ENCODE measurements at regions not wholly inside any gene's neighbourhood (a gene's known extent, or its start where the extent isn't known, plus 50 kb on each side); places are given as distances from the start of the nearest gene placed in this dataset.

DNA sequence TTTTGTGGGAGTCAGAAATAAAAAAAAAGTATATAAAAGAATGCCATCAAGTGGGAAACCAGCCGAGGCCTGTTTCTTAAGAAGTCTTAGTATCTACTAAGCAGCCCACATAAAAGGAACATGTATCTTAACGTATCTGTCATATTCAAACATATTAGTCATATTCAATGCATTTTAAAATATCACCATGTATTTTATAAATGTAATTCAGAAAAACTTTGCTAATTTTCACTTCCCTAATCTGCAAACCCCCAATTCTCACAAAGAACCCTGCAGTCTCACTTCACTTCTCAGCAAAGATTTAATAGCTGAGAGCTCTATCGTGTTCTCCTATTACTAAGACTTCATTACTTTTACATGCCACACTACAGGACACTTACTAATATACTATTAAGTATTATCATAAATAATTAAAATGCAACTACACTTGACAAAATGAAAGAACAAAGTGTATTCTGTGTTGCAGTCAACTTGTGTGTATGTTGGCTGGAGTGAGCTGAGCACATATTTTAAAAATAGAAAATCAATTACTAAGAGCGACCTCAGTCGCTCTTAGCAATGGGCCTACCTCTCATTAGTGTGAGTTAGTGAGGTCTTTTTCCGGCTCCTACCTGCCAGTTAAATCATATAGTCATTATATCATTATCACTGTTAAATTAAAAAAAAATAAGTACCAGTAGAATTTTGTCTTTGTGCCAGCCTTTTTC, 484.3 kb downstream of the LMO4 start:
- no peaks in the 10 kb centered on the region for H3K36me3 Mint-ChIP-seq
- Histone ChIP-seq H3K4me1 (ENCODE audit: insufficient read depth, low read length) (no peaks in the 10 kb centered on the region), H3K9me3 (ENCODE audit: low read length) (no peaks in the 10 kb centered on the region), H3K27ac (ENCODE audit: low read depth, low read length) (no peak overlapping the region), H3K27me3 (ENCODE audit: insufficient read depth, low read length, poor library complexity, severe bottlenecking) (no peaks in the 10 kb centered on the region), H3K4me3 (ENCODE audit: low read length) (no peak overlapping the region), H3K36me3 (ENCODE audit: insufficient read depth, low read length) (no peaks in the 10 kb centered on the region)
- no peak for DNase-seq
- peaks cover 0 to 1% (median 0%) of the 10 kb centered on the region in 5 donors for H3K9me3 Mint-ChIP-seq
- H3K27ac Mint-ChIP-seq, result no peak overlapping the region
- no peaks in the 10 kb centered on the region for H3K4me1 Mint-ChIP-seq
- H3K27me3 Mint-ChIP-seq, result peaks cover 3 to 4% of the 10 kb centered on the region in 2 donors
- ChIA-PET CTCF (no interaction called here), POLR2A (no interaction called here)
- H3K4me3 Mint-ChIP-seq, result no peak overlapping the region

DNA sequence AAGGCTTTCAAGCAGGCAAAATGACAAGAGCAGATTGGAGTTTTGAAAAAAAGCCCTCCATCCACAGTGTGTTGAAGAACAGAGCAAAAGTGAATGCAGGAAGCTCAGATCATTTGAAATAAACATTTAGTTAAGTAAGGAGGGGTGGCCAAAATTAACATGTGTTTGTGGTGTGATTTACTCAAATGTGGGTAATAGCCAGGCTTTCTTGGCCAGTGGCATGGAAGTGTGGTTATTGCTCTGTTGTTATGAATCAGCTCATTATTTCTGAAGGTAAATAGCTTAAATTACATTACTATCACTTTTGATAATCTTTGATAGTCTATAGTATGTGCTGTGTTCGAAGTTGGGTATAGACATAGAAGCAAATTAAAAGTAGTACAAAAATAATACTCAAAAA, 485.9 kb downstream of the LMO4 start:
- Mint-ChIP-seq H3K27me3 (peaks cover 3 to 4% of the 10 kb centered on the region in 2 donors), H3K36me3 (no peaks in the 10 kb centered on the region), H3K27ac (no peak overlapping the region), H3K4me3 (no peak overlapping the region), H3K9me3 (peaks cover 0 to 4% (median 0%) of the 10 kb centered on the region in 5 donors), H3K4me1 (no peaks in the 10 kb centered on the region)
- DNase-seq, result no peak
- POLR2A ChIA-PET, result no interaction called here
- Histone ChIP-seq H3K27me3 (ENCODE audit: insufficient read depth, low read length, poor library complexity, severe bottlenecking) (no peaks in the 10 kb centered on the region), H3K27ac (ENCODE audit: low read depth, low read length) (no peak overlapping the region), H3K36me3 (ENCODE audit: insufficient read depth, low read length) (no peaks in the 10 kb centered on the region), H3K4me1 (ENCODE audit: insufficient read depth, low read length) (no peaks in the 10 kb centered on the region), H3K4me3 (ENCODE audit: low read length) (no peak overlapping the region), H3K9me3 (ENCODE audit: low read length) (no peaks in the 10 kb centered on the region)
- CTCF ChIA-PET, result no interaction called here

DNA sequence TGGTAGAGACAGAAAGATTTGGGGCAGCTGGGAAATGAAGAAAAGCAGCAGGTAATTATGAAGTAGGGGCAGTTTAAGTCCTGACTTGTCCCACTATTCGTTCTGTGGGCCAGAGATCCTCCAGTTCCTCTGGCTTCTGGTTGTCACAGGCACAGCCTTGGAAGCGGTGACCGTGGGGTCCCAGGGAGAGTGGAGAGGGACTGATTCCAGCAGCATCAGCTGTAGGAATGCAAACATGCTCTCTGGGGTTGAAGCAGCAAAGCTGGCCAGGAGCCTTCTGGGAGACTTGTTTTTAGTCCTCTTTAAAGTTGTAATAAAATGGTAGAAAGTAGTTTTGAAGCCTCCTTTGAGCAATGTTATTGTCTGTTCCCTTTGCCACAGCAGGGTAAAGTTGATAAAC, 488.0 kb downstream of the LMO4 start:
- POLR2A ChIA-PET, result no interaction called here

DNA sequence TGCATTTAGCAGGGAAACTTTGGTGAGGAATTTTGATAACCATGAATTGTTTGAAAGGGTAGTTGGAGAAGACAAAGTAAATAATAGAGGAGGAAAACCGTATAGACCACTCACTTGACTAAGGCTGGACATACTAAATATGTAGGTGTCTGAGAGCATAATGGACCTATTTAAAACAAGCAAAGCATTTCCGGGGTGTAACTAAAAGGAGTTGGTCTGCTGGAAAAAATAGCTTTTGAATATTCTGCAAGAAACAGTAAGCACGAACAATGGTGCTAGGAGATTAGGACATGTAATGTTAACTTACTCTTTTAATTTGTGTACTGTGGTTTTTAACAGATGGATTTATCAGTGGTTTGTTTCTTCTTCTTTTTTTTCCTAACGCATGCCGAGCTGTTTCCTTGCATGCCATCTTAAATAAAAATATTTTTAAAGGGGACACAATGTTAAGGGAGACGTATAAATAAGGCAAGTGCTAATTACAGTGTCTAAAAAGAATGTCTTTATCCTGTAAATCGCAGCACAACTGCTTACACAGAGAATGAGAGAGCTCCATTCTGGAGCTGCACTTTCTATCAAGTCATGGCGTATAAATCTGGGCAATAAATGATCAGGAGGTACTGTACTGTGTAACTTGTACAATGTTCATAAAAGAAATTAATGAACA, 492.1 kb downstream of the LMO4 start:
- no peak overlapping the region for H3K4me3 Mint-ChIP-seq
- POLR2A ChIA-PET, result no interaction called here
- no peaks in the 10 kb centered on the region for H3K4me1 Mint-ChIP-seq
- Histone ChIP-seq H3K27me3 (ENCODE audit: insufficient read depth, low read length, poor library complexity, severe bottlenecking) (no peaks in the 10 kb centered on the region), H3K4me3 (ENCODE audit: low read length) (no peak overlapping the region), H3K36me3 (ENCODE audit: insufficient read depth, low read length) (no peaks in the 10 kb centered on the region), H3K4me1 (ENCODE audit: insufficient read depth, low read length) (no peaks in the 10 kb centered on the region), H3K27ac (ENCODE audit: low read depth, low read length) (no peak overlapping the region), H3K9me3 (ENCODE audit: low read length) (no peaks in the 10 kb centered on the region)
- H3K9me3 Mint-ChIP-seq, result peaks cover 0 to 2% (median 0%) of the 10 kb centered on the region in 5 donors
- H3K27me3 Mint-ChIP-seq, result peaks cover 0 to 8% of the 10 kb centered on the region in 2 donors
- no peaks in the 10 kb centered on the region for H3K36me3 Mint-ChIP-seq
- H3K27ac Mint-ChIP-seq, result no peak overlapping the region
- DNase-seq, result no peak
- CTCF ChIA-PET, result interaction anchor here (1.1 kb wide), 1 partner anchor 15 kb away, joined by 3 read pairs; no protein-coding TSS in a partner anchor

More for the DNA sequence above, 488.0 kb downstream of the LMO4 start:
- Histone ChIP-seq H3K9me3 (ENCODE audit: low read length) (no peaks in the 10 kb centered on the region), H3K27ac (ENCODE audit: low read depth, low read length) (no peak overlapping the region), H3K4me3 (ENCODE audit: low read length) (no peak overlapping the region), H3K27me3 (ENCODE audit: insufficient read depth, low read length, poor library complexity, severe bottlenecking) (no peaks in the 10 kb centered on the region), H3K4me1 (ENCODE audit: insufficient read depth, low read length) (no peaks in the 10 kb centered on the region), H3K36me3 (ENCODE audit: insufficient read depth, low read length) (no peaks in the 10 kb centered on the region)
- Mint-ChIP-seq H3K9me3 (peaks cover 0 to 4% (median 0%) of the 10 kb centered on the region in 5 donors), H3K4me3 (no peak overlapping the region), H3K27ac (no peak overlapping the region), H3K4me1 (no peaks in the 10 kb centered on the region), H3K27me3 (peaks cover 3 to 4% of the 10 kb centered on the region in 2 donors), H3K36me3 (no peaks in the 10 kb centered on the region)
- no peak for DNase-seq
- CTCF ChIA-PET, result no interaction called here

DNA sequence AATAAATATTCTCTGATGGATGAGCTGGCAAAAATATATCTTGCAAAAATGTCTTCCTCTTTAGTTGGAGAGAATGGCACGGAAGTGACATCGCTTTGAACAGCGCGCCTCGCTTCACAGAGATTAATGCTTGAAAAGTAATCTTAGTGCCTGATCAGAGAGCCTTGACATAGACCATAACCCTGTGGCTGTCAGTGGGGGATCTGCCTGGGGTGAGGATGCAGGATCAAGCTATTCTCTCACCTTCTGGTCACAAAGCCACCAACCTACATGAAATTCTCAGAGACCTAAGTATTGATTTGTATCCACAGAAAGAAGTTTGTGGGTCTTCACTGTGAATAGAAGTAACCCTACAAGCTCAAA, 492.6 kb downstream of the LMO4 start:
- CTCF ChIA-PET, result interaction anchor here (1.1 kb wide), 1 partner anchor 16 kb away, joined by 3 read pairs; no protein-coding TSS in a partner anchor
- POLR2A ChIA-PET, result no interaction called here
- no peak overlapping the region for H3K27ac Mint-ChIP-seq

DNA sequence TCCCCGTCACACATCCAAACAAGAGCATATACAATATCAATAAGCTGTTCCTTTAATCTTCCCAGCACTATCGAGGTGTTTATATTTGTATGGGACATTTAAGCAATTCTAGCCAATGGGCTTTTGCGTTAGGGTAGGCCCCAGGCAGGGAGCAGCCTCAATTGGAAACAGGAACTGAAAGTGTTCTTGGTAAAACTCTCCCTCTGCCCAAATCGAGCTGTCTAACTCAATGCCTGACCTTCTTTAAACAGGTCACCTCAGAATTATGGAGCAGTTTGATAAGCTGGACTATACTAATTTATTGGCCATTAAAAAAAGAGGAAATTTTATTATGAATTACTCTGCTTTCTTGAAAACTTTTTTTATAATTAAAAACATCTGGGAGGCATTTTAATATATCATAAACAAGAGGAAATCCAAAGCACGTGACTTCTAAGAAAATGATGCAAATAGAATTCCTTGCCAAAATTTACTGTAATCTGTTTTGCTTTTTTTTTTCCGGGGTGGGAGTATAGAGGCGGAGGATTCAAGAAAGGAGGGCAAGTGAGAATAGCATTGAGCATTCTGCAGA, 498.1 kb downstream of the LMO4 start:
- ChIA-PET POLR2A (no interaction called here), CTCF (no interaction called here)
- no peaks in the 10 kb centered on the region for H3K4me1 Mint-ChIP-seq
- peaks cover 3 to 19% of the 10 kb centered on the region in 2 donors for H3K27me3 Mint-ChIP-seq
- H3K9me3 Mint-ChIP-seq, result no peaks in the 10 kb centered on the region
- H3K4me1 ChIP-seq (ENCODE audit: insufficient read depth, low read length), result no peaks in the 10 kb centered on the region
- no peak overlapping the region for H3K27ac ChIP-seq (ENCODE audit: low read depth, low read length)
- DNase-seq, result no peak
- H3K36me3 Mint-ChIP-seq, result no peaks in the 10 kb centered on the region
- H3K36me3 ChIP-seq (ENCODE audit: insufficient read depth, low read length), result no peaks in the 10 kb centered on the region
- no peaks in the 10 kb centered on the region for H3K9me3 ChIP-seq (ENCODE audit: low read length)
- H3K27ac Mint-ChIP-seq, result no peak overlapping the region
- no peak overlapping the region for H3K4me3 Mint-ChIP-seq
- H3K4me3 ChIP-seq (ENCODE audit: low read length), result no peak overlapping the region
- no peaks in the 10 kb centered on the region for H3K27me3 ChIP-seq (ENCODE audit: insufficient read depth, low read length, poor library complexity, severe bottlenecking)

More for the DNA sequence above, 492.6 kb downstream of the LMO4 start:
- no peak for DNase-seq
- Histone ChIP-seq H3K4me3 (ENCODE audit: low read length) (no peak overlapping the region), H3K36me3 (ENCODE audit: insufficient read depth, low read length) (no peaks in the 10 kb centered on the region), H3K27me3 (ENCODE audit: insufficient read depth, low read length, poor library complexity, severe bottlenecking) (no peaks in the 10 kb centered on the region), H3K9me3 (ENCODE audit: low read length) (no peaks in the 10 kb centered on the region), H3K4me1 (ENCODE audit: insufficient read depth, low read length) (no peaks in the 10 kb centered on the region), H3K27ac (ENCODE audit: low read depth, low read length) (no peak overlapping the region)
- peaks cover 0 to 2% (median 0%) of the 10 kb centered on the region in 5 donors for H3K9me3 Mint-ChIP-seq
- H3K4me3 Mint-ChIP-seq, result no peak overlapping the region
- no peaks in the 10 kb centered on the region for H3K36me3 Mint-ChIP-seq
- H3K4me1 Mint-ChIP-seq, result no peaks in the 10 kb centered on the region
- H3K27me3 Mint-ChIP-seq, result peaks cover 0 to 9% of the 10 kb centered on the region in 2 donors

DNA sequence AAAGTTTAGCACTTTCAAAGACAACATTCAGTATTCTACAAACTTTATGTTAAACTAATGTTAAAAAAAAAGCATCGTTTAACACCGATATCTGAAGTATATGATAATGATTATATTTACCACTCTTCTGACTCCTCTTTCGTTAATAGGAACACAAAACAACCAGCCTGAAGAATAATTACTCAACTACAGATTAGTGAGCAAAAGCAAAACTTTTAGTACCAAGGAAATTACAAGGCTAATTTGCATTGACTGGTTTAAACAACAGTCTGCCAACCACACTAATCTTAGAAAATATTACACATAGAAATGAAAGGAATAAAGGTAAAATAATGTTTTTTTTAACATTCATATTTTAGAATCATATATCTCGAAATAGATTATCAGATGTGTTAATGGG, 500.7 kb downstream of the LMO4 start:
- ChIA-PET POLR2A (no interaction called here), CTCF (no interaction called here)
- DNase-seq, result no peak
- Mint-ChIP-seq H3K4me3 (no peak overlapping the region), H3K9me3 (no peaks in the 10 kb centered on the region), H3K27me3 (peaks cover 5 to 19% of the 10 kb centered on the region in 2 donors), H3K36me3 (no peaks in the 10 kb centered on the region), H3K4me1 (no peaks in the 10 kb centered on the region), H3K27ac (no peak overlapping the region)
- Histone ChIP-seq H3K4me3 (ENCODE audit: low read length) (no peak overlapping the region), H3K4me1 (ENCODE audit: insufficient read depth, low read length) (no peaks in the 10 kb centered on the region), H3K27me3 (ENCODE audit: insufficient read depth, low read length, poor library complexity, severe bottlenecking) (no peaks in the 10 kb centered on the region), H3K27ac (ENCODE audit: low read depth, low read length) (no peak overlapping the region), H3K36me3 (ENCODE audit: insufficient read depth, low read length) (no peaks in the 10 kb centered on the region), H3K9me3 (ENCODE audit: low read length) (no peaks in the 10 kb centered on the region)

DNA sequence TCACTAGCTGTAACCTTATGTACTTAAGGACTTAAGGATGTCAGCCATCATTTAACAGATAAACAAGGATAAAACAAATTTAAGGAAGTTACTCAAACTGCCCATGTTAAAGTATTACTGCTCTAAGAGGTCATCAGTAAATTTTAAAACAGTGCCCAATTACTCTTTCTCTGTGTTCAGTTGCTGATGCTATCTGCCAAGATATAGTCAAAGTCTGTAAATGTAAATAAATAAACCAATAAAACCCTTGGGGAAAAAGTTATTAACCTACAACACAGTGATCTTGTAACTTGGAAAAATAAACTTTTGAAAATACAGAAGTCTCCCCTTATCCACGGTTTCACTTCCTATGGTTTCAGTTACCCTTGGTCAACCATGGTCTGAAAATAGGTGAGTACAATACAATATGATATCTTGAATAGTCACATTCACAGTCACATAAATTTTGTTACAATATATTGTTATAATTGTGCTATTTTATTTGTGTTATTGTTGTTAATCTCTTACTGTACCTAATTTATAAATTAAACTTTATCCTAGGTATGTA, 501.8 kb downstream of the LMO4 start:
- Mint-ChIP-seq H3K9me3 (peaks cover 0 to 2% (median 0%) of the 10 kb centered on the region in 5 donors), H3K27ac (no peak overlapping the region), H3K4me3 (no peak overlapping the region), H3K27me3 (peaks cover 5 to 16% of the 10 kb centered on the region in 2 donors), H3K4me1 (no peaks in the 10 kb centered on the region), H3K36me3 (no peaks in the 10 kb centered on the region)
- no peaks in the 10 kb centered on the region for H3K4me1 ChIP-seq (ENCODE audit: insufficient read depth, low read length)
- H3K36me3 ChIP-seq (ENCODE audit: insufficient read depth, low read length), result no peaks in the 10 kb centered on the region
- ChIA-PET POLR2A (no interaction called here), CTCF (no interaction called here)
- DNase-seq, result no peak
- no peaks in the 10 kb centered on the region for H3K9me3 ChIP-seq (ENCODE audit: low read length)
- no peaks in the 10 kb centered on the region for H3K27me3 ChIP-seq (ENCODE audit: insufficient read depth, low read length, poor library complexity, severe bottlenecking)
- H3K27ac ChIP-seq (ENCODE audit: low read depth, low read length), result no peak overlapping the region
- no peak overlapping the region for H3K4me3 ChIP-seq (ENCODE audit: low read length)

All from CD8-positive, alpha-beta memory T cell (primary cell).